ENCODE measurements at regions not wholly inside any gene's neighbourhood (a gene's known extent, or its start where the extent isn't known, plus 50 kb on each side); places are given as distances from the start of the nearest gene placed in this dataset.

DNA sequence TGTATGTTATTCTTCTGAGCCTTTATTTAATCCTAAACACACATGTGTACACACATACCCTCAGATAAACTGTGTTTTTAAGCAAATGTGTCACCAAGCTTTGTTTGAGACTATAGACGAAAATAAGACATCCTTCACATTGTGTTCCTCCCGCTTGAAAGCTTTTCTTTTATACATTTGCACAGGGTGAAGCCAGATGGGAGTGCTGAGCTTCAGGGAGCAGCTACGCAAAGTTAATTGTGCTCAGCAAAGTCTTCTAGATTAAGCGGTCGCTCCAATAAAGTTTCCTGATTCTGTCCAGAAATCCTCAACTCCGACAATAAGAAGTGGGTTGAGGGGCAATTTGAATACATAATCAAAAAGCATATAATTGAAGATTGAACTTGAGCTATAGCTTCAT, 117.2 kb upstream of the ARGLU1 start:
- H3K9me3 ChIP-seq (ENCODE audit: control insufficient read depth in 2 of 2, insufficient read depth in 1 of 2, low read length in 1 of 2), result no peaks in the 10 kb centered on the region
- no peak overlapping the region for H3K4me3 ChIP-seq (ENCODE audit: low read length in 2 of 2)
- peak in 1 of 9 donors; percentile 20 for DNase-seq (ENCODE audit: low read depth in 6 of 9, low spot score in 9 of 9)
- peak overlapping the region in 1 of 2 donors; percentile 79 for H3K27ac ChIP-seq (ENCODE audit: low read depth in 1 of 2, low read length in 1 of 2)
- H3K27me3 ChIP-seq (ENCODE audit: control insufficient read depth in 2 of 2, insufficient read depth in 1 of 2, low read length in 1 of 2), result no peaks in the 10 kb centered on the region
- WGBS, result 96% methylated on average over 6 of the region's 6 CpGs
- H3K4me1 ChIP-seq (ENCODE audit: control insufficient read depth in 2 of 2, insufficient read depth in 2 of 2, low read length in 2 of 2), result peaks cover 0 to 23% of the 10 kb centered on the region in 2 donors
- no peaks in the 10 kb centered on the region for H3K36me3 ChIP-seq (ENCODE audit: control insufficient read depth in 2 of 2, insufficient read depth in 2 of 2, low read length in 1 of 2)

DNA sequence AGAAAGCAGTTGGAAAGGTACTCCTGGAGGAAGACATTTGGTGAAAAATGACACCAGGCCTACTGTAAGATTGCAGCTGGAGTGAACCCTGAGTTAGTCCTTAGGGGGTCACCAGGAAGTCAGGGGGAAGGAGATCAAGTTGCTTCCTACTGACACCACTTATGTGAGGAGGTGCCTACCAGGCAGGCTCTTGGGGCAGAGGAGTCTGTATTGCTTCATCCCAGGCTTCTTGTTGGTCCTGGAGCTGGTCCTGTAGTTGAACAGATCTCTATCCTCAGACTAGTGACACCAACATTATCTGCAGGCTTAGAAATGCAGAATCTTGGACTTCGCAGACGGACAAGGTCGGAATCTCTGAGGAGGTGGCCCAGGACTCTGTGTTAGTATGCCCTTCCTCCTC, 116.0 kb upstream of the ARGLU1 start:
- Histone ChIP-seq H3K9me3 (ENCODE audit: control insufficient read depth in 2 of 2, insufficient read depth in 1 of 2, low read length in 1 of 2) (no peaks in the 10 kb centered on the region), H3K27me3 (ENCODE audit: control insufficient read depth in 2 of 2, insufficient read depth in 1 of 2, low read length in 1 of 2) (no peaks in the 10 kb centered on the region), H3K4me3 (ENCODE audit: low read length in 2 of 2) (peak overlapping the region in 1 of 2 donors; percentile 4), H3K36me3 (ENCODE audit: control insufficient read depth in 2 of 2, insufficient read depth in 2 of 2, low read length in 1 of 2) (no peaks in the 10 kb centered on the region), H3K4me1 (ENCODE audit: control insufficient read depth in 2 of 2, insufficient read depth in 2 of 2, low read length in 2 of 2) (peaks cover 0 to 29% of the 10 kb centered on the region in 2 donors), H3K27ac (ENCODE audit: low read depth in 1 of 2, low read length in 1 of 2) (peak overlapping the region in 1 of 2 donors; percentile 79)
- peak in 2 of 9 donors; percentile 35 to 65 for DNase-seq (ENCODE audit: low read depth in 6 of 9, low spot score in 9 of 9)
- WGBS, result 97% methylated on average over 3 of the region's 3 CpGs

DNA sequence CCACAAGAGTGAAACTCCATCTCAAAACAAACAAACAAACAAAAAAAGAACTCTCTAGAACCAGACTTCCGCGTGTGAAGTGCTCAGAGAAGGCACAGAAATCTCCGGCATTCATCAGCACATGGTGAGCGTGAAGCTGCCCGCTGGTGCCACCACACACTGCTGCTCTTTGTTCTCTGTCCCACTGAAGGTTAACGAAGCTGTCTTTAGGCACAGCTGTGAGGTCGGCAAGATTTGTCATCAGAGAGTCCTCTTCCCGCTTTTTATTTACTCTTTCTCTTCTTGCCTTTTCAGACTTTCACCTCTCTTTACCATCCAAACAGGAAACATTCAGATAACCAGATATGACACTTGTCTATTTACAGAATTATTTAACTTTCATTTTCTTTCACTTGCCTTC, 115.2 kb upstream of the ARGLU1 start:
- Histone ChIP-seq H3K27ac (ENCODE audit: low read depth in 1 of 2, low read length in 1 of 2) (peak overlapping the region in 1 of 2 donors; percentile 79), H3K36me3 (ENCODE audit: control insufficient read depth in 2 of 2, insufficient read depth in 2 of 2, low read length in 1 of 2) (no peaks in the 10 kb centered on the region), H3K9me3 (ENCODE audit: control insufficient read depth in 2 of 2, insufficient read depth in 1 of 2, low read length in 1 of 2) (no peaks in the 10 kb centered on the region), H3K4me1 (ENCODE audit: control insufficient read depth in 2 of 2, insufficient read depth in 2 of 2, low read length in 2 of 2) (peaks cover 0 to 29% of the 10 kb centered on the region in 2 donors), H3K27me3 (ENCODE audit: control insufficient read depth in 2 of 2, insufficient read depth in 1 of 2, low read length in 1 of 2) (no peaks in the 10 kb centered on the region), H3K4me3 (ENCODE audit: low read length in 2 of 2) (peak overlapping the region in 1 of 2 donors; percentile 4)
- 90% methylated on average over 8 of the region's 8 CpGs for WGBS
- peak in 4 of 9 donors; percentile 38 to 69 (median 44) for DNase-seq (ENCODE audit: low read depth in 6 of 9, low spot score in 9 of 9)

DNA sequence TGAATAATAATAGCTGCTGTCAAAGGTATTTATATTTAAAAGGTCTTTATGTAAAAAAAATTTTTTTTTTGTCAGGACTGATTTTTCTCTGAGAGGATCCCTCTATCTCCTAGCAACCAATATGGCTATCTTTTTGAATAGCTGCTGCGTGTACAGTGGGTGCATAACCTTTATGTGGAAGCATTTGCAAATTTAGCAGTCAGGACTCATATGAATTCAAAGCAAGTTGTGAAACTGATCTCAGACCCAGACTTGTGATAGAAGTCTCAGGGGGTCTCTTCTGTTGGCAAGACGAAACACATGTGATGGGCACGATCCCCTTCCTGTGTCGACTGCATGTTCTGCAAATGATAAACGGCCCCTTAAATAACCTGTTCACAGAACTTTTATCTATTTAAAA, 114.1 kb upstream of the ARGLU1 start:
- no peaks in the 10 kb centered on the region for H3K9me3 ChIP-seq (ENCODE audit: control insufficient read depth in 2 of 2, insufficient read depth in 1 of 2, low read length in 1 of 2)
- no peaks in the 10 kb centered on the region for H3K36me3 ChIP-seq (ENCODE audit: control insufficient read depth in 2 of 2, insufficient read depth in 2 of 2, low read length in 1 of 2)
- peak overlapping the region in 1 of 2 donors; percentile 79 for H3K27ac ChIP-seq (ENCODE audit: low read depth in 1 of 2, low read length in 1 of 2)
- peak in 1 of 9 donors; percentile 35 for DNase-seq (ENCODE audit: low read depth in 6 of 9, low spot score in 9 of 9)
- H3K4me1 ChIP-seq (ENCODE audit: control insufficient read depth in 2 of 2, insufficient read depth in 2 of 2, low read length in 2 of 2), result peaks cover 0 to 29% of the 10 kb centered on the region in 2 donors
- 89% methylated on average over 5 of the region's 5 CpGs for WGBS
- H3K4me3 ChIP-seq (ENCODE audit: low read length in 2 of 2), result no peak overlapping the region
- H3K27me3 ChIP-seq (ENCODE audit: control insufficient read depth in 2 of 2, insufficient read depth in 1 of 2, low read length in 1 of 2), result no peaks in the 10 kb centered on the region

DNA sequence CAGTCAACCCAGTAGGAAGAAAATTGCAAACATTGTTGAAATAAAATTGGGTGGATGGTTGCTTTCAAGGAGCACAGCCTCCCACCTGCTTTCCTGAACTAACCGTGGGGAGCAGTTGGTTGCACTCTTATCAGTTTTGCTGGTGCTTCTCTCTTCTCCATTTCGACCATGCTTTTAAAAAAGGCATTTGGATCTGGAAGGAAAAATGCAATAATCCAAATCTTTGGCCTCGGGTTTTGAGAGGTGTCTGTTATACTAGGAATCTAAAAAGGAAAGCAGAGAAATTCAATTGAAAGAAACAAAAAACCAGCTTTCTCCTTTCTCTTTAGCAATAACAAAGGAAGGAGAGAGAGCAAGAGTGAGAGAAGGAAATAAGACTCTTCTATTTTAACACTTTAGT, 113.6 kb upstream of the ARGLU1 start:
- H3K4me1 ChIP-seq (ENCODE audit: control insufficient read depth in 2 of 2, insufficient read depth in 2 of 2, low read length in 2 of 2), result peaks cover 0 to 29% of the 10 kb centered on the region in 2 donors
- no peak overlapping the region for H3K4me3 ChIP-seq (ENCODE audit: low read length in 2 of 2)
- H3K27ac ChIP-seq (ENCODE audit: low read depth in 1 of 2, low read length in 1 of 2), result peak overlapping the region in 1 of 2 donors; percentile 79
- no peaks in the 10 kb centered on the region for H3K27me3 ChIP-seq (ENCODE audit: control insufficient read depth in 2 of 2, insufficient read depth in 1 of 2, low read length in 1 of 2)
- no peaks in the 10 kb centered on the region for H3K9me3 ChIP-seq (ENCODE audit: control insufficient read depth in 2 of 2, insufficient read depth in 1 of 2, low read length in 1 of 2)
- peak in 1 of 9 donors; percentile 24 for DNase-seq (ENCODE audit: low read depth in 6 of 9, low spot score in 9 of 9)
- no peaks in the 10 kb centered on the region for H3K36me3 ChIP-seq (ENCODE audit: control insufficient read depth in 2 of 2, insufficient read depth in 2 of 2, low read length in 1 of 2)
- WGBS, result 74% methylated on average over 3 of the region's 3 CpGs

DNA sequence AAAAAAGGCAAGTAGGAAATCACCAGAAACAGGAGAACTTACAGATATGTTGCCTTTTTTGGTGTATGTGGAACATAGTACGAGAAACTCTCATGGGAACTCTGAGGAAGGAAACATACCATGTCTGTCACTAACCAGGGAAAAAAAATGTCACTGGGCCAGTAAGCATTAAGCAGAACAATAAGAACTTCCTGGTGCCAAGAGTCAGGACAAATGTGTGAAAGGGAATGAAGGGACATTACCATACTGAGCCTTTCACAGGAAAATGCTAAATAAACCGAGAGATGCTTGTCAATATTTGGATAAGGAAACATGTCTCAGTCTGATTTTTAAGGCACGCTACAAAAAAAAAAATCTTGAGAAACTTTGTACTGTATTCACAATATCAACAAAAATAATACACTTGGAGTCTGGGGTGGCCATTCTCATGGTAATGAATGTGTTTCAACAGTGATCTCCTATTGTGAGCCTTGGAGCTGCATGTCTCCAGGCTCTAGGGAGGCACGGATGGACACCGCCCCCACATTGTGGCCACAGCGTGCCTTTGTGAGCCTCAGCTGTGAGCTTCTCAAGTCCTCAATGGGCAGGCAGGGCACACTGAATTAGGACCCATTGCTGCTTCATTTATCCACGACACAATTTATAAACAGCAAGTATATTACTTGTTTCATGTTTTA, 113.0 kb upstream of the ARGLU1 start:
- no peak for DNase-seq (ENCODE audit: low read depth in 6 of 9, low spot score in 9 of 9)
- peak overlapping the region in 1 of 2 donors; percentile 79 for H3K27ac ChIP-seq (ENCODE audit: low read depth in 1 of 2, low read length in 1 of 2)
- 84% methylated on average over 7 of the region's 7 CpGs for WGBS
- H3K27me3 ChIP-seq (ENCODE audit: control insufficient read depth in 2 of 2, insufficient read depth in 1 of 2, low read length in 1 of 2), result no peaks in the 10 kb centered on the region
- H3K9me3 ChIP-seq (ENCODE audit: control insufficient read depth in 2 of 2, insufficient read depth in 1 of 2, low read length in 1 of 2), result no peaks in the 10 kb centered on the region
- no peaks in the 10 kb centered on the region for H3K36me3 ChIP-seq (ENCODE audit: control insufficient read depth in 2 of 2, insufficient read depth in 2 of 2, low read length in 1 of 2)
- no peak overlapping the region for H3K4me3 ChIP-seq (ENCODE audit: low read length in 2 of 2)
- H3K4me1 ChIP-seq (ENCODE audit: control insufficient read depth in 2 of 2, insufficient read depth in 2 of 2, low read length in 2 of 2), result peaks cover 0 to 29% of the 10 kb centered on the region in 2 donors

DNA sequence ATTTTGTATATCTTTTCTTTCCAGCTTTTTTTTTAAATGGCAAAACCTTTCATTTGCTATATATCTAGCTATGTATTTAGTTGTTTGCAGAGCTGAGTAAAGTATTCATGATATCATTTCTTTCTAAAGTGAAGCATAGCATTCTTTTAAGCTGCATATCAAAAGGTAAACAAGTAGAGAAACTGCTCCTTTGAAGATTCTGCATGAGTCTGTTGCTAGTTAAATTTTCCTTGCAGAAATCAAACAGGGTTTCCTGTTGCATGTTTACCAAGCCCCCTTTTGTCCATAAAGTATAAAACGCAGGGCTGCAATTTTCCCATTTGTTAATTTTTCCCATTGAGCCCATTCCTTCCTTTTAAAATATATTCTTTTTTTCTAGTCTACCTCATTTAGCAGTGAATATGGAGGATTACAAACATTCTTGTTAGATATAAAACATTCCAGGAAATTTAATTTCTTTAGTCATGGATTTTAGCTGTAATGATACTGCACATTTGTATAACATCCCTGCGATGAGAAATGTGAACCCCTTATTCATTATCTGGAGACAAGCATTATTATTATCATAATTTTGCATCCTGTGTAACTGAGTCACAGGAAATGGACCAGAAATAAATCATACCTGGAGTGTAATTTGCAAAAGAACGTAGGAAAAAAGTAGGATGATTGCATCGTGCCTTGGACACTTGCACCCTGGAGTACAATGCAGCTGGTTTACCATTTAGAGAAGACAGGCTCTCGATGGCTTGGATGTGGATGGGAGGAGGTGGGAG, 110.9 kb upstream of the ARGLU1 start:
- Histone ChIP-seq H3K4me1 (ENCODE audit: control insufficient read depth in 2 of 2, insufficient read depth in 2 of 2, low read length in 2 of 2) (peaks cover 0 to 26% of the 10 kb centered on the region in 2 donors), H3K27me3 (ENCODE audit: control insufficient read depth in 2 of 2, insufficient read depth in 1 of 2, low read length in 1 of 2) (no peaks in the 10 kb centered on the region), H3K4me3 (ENCODE audit: low read length in 2 of 2) (no peak overlapping the region), H3K36me3 (ENCODE audit: control insufficient read depth in 2 of 2, insufficient read depth in 2 of 2, low read length in 1 of 2) (no peaks in the 10 kb centered on the region), H3K27ac (ENCODE audit: low read depth in 1 of 2, low read length in 1 of 2) (no peak overlapping the region), H3K9me3 (ENCODE audit: control insufficient read depth in 2 of 2, insufficient read depth in 1 of 2, low read length in 1 of 2) (no peaks in the 10 kb centered on the region)
- 92% methylated on average over 5 of the region's 5 CpGs for WGBS
- DNase-seq (ENCODE audit: low read depth in 6 of 9, low spot score in 9 of 9), result no peak

DNA sequence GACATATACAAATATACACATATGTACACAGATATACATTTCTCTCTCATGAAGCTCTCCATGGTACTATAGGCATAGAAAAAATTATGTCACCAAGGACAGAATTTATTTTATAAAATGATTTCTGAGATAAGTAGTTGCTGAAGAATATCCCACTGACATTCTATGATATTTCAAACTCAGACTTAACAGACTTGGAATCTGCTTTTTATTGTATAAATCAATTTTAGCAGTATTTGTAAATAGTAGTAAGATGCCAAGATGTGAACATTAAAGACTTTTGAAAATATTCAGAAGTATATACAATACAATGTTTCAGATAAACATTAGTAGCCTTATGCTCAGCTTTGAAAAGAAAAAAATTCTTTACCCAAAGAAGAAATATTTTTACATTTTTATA, 107.4 kb upstream of the ARGLU1 start:
- no peak for DNase-seq (ENCODE audit: low read depth in 6 of 9, low spot score in 9 of 9)
- H3K9me3 ChIP-seq (ENCODE audit: control insufficient read depth in 2 of 2, insufficient read depth in 1 of 2, low read length in 1 of 2), result no peaks in the 10 kb centered on the region
- no peak overlapping the region for H3K4me3 ChIP-seq (ENCODE audit: low read length in 2 of 2)
- H3K36me3 ChIP-seq (ENCODE audit: control insufficient read depth in 2 of 2, insufficient read depth in 2 of 2, low read length in 1 of 2), result no peaks in the 10 kb centered on the region
- H3K27ac ChIP-seq (ENCODE audit: low read depth in 1 of 2, low read length in 1 of 2), result no peak overlapping the region
- H3K4me1 ChIP-seq (ENCODE audit: control insufficient read depth in 2 of 2, insufficient read depth in 2 of 2, low read length in 2 of 2), result peaks cover 0 to 8% of the 10 kb centered on the region in 2 donors
- no peaks in the 10 kb centered on the region for H3K27me3 ChIP-seq (ENCODE audit: control insufficient read depth in 2 of 2, insufficient read depth in 1 of 2, low read length in 1 of 2)
